HG03159 (cell line): ENCODE measurements at regions not wholly inside any gene's neighbourhood (a gene's known extent, or its start where the extent isn't known, plus 50 kb on each side); places are given as distances from the start of the nearest gene placed in this dataset.
"Not testable (repeated sequence)": the region's sequence is repeated elsewhere in the genome, so short reads cannot be mapped to it uniquely, and the experiment has no call there.

Source experiments
- ATAC-seq: cut with Tn5 transposase; IDR thresholded peaks from one replicate; pipeline ENCODE4 v1.9.1; 2021; ENCODE audit warnings: mild to moderate bottlenecking, moderate library complexity; ENCODE audit not compliant: unreplicated experiment

GRCh38 chr3:177793451-177793850, 596.2 kb upstream of the TBL1XR1 start:
- ATAC-seq: no peak

GRCh38 chr3:177795216-177795615, 597.9 kb upstream of the TBL1XR1 start:
- ATAC-seq: no peak

DNA sequence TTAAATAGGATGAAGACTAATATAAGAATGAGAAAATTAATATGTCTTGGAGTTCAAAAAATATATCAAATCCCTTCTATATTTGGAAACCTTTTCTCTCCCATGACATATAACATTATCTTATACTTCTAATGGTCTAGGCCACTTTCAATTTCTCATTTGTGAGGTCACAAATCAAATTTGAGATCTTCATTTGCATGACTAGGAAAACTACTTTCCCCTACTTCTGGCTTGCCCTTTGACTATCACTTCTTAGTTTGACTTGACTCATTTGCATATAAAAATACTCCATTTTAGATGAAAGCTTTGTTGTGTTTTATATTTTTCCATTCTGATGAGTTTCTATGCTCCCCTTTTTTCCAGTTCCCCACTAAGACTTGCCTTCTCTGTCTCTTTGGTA, 598.6 kb upstream of the TBL1XR1 start:
- no peak for ATAC-seq

DNA sequence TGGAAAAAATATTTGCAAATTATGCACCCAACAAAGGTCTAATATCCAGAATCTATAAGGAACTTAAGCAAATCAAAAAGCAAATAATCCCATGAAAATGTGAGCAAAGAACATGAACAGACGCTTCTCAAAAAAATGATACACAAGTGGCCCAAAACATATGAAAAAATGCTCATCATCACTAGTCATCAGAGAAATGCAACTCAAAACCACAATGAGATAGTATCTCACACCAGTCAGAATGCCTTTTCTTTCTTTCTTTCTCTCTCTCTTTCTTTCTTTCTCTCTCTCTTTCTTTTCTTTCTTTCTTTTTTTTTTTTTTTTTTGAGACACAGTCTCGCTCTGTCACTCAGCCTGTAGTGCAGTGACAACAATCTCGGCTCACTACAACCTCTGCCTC, 602.9 kb upstream of the TBL1XR1 start:
- ATAC-seq: not testable (repeated sequence)

GRCh38 chr3:177800561-177800960, 603.3 kb upstream of the TBL1XR1 start:
- ATAC-seq: no peak

DNA sequence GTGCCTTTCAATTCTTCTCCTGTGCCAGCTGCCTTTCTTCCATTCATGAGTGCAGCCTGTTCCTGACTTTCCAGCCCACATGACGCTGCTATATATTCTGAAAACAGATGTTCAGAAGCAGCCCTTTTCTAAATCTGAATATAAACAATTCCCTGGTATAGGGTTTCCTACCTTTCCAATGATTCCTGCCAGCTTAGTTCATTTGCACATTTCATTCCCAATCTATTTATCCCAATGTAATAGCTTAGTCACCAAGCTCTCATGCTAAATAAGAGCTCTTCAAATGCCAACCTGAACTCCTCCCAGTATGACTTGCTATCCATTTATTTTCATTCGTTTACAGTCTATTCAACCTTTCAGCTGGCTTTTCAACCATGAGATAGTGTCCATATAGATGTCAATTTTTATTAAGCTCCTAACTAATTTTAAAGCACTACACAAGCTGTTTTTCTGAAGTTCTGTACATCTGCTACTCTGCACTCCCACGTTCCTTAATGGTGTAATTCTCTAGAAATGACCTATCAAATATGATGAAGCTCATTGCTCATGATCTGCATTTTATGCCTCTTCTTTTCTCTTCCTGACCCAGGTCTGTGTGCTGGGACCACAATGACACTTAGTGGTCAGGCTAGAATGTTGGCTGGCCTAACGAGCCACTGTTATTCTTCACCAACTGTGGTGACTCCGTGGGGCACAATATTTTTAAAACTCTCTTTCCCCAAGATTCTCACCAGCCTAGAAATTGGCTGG, 605.0 kb upstream of the TBL1XR1 start:
- ATAC-seq: no peak

- ATAC-seq: no peak
These were observed 606.2 kb upstream of the TBL1XR1 start for GRCh38 chr3:177803500-177803899.

- no peak for ATAC-seq
These were observed 606.8 kb upstream of the TBL1XR1 start for GRCh38 chr3:177804032-177804431.

DNA sequence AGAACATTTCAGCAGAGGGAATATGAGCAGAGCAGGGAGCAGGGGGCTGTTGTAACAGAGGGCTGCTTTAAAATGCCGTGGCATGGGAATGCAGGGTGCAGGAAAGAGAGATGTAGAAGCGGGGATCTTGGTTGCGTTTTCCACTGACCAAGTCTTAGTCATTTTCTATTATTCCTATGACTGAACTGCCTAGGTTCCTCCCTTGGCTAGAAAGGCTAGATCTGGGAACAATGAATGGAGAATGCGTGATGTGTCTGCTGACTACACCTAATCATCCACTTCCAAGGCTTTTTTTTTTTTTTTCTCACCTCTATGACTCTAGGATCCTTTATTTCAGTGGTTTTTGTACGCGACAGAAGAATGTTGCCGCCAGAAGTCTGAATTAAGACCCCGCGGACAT, 607.4 kb upstream of the TBL1XR1 start:
- no peak for ATAC-seq

- ATAC-seq: no peak
These were observed 610.0 kb upstream of the TBL1XR1 start for GRCh38 chr3:177807150-177807875.

GRCh38 chr3:177808928-177809478, 611.7 kb upstream of the TBL1XR1 start:
- ATAC-seq: not testable (repeated sequence)

DNA sequence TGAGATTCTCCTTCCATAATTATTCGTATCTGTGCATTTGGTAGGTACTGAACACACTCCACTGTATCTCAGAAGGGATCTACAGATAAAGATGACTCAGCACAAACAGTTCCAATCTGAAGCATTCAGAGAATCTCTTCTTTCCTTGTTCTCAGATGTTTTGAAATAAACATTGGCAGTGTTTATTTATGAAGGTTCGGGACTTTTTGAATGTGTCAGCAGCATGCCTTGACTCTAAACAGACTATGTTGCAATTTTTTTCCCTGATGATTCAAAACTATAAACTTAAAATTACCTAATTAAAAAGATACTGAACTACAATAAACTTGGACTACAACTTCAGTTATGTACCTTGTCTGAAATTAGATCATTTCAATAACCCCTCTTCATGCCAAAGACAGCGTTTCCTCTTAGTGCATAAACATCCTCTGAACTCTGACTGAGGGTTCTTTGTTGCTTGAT, 612.9 kb upstream of the TBL1XR1 start:
- no peak for ATAC-seq

DNA sequence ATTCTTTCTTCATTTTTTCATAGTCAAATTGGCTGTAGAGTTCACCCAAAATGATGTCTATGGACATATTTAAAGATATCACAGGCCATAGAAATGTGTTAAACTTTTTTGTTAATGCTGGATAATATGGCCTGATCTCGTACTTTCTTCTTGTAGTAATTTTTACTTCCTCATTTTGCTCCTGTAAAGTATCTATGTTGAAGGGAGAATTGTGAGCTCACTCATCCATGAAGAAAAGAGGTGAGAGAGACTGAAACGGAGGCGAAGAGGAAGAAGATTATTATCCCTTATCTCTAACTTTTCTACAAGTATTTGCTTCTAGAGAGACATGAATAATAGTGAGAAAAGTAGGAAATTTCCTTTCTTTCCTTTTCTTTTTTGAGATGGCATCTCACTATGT, 613.8 kb upstream of the TBL1XR1 start:
- ATAC-seq: no peak

GRCh38 chr3:177811835-177812234, 614.6 kb upstream of the TBL1XR1 start:
- ATAC-seq: no peak

- ATAC-seq: no peak
These were observed 615.2 kb upstream of the TBL1XR1 start for GRCh38 chr3:177812492-177812891.

- no peak for ATAC-seq
These were observed 616.0 kb upstream of the TBL1XR1 start for GRCh38 chr3:177813322-177813721.

- no peak for ATAC-seq
These were observed 619.5 kb upstream of the TBL1XR1 start for GRCh38 chr3:177816667-177817208.

- ATAC-seq: no peak
These were observed 620.5 kb upstream of the TBL1XR1 start for GRCh38 chr3:177817751-177818150.

DNA sequence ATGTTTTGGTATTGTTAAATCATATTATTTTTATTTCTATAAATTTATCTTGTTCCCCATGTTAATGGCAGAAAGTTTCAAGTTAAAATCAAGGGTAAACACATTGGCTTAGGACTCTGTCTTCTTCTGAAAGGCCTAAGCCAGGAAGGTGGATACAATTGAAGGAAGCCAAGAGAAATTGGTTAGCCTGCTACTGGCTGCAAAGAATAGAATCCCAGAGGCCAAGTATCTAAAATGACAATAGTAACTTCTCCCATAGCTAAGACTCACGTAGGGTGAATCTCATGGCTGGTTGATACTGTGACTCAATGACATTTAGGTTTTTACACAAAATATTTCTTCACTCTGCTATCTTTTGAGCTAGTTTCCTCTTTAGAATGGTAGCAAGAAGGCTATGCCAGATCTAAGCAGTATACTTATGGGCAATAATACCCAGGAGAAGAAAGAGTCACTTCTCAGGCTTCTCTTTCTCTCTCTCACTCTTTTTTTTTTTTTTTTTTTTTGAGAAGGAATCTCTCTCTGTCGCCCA, 621.5 kb upstream of the TBL1XR1 start:
- no peak for ATAC-seq

DNA sequence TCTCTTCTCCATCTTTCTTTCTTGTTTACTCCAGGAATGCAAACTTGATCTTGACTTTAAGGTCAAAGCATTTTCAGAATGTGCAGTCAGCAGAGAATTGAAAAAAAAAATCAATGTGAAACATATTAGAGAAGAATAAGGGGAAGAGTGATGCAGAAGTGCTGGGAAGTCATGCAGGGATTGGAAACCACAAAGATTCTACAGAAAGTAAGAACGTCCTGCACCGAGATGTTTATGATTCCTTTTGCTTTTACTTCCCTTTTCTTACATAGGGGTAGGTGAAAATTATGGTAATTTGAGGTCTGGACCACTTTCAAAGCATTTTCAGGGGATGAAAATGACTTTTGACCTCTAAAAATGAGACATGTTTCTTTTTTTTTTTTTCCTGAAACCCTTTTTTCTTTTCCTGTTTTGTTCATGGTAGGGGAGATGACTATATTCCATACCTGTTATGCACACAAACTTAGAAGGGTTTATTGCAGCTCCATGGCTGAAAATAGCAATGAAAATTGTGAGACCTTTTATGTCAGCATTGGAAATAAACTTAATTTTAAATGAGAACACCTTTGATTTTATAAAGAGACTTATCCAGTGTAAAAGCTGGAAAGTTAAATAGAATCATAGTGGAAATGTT, 623.5 kb upstream of the TBL1XR1 start:
- ATAC-seq: peak; percentile 79

DNA sequence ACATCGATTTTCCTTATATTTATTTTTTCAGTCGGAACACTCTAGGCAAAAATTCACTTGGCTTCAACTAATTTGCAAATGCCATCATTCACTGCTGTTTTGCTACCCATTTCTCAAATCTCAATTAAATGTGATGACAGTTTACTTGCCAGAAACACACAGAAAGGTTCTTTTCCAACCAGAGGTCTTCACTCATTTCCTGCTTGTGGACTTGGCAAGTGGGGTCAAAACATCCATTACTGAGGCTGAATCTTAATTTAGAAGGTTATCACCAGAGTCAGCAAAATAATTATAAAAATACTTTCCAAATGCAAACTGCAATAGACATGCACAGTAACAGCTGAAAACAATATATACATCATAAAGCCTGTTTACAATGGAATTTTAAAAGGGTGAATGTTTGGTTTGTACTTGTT, 625.4 kb upstream of the TBL1XR1 start:
- ATAC-seq: no peak
